ENCODE measurements at regions not wholly inside any gene's neighbourhood (a gene's known extent, or its start where the extent isn't known, plus 50 kb on each side); places are given as distances from the start of the nearest gene placed in this dataset.

DNA sequence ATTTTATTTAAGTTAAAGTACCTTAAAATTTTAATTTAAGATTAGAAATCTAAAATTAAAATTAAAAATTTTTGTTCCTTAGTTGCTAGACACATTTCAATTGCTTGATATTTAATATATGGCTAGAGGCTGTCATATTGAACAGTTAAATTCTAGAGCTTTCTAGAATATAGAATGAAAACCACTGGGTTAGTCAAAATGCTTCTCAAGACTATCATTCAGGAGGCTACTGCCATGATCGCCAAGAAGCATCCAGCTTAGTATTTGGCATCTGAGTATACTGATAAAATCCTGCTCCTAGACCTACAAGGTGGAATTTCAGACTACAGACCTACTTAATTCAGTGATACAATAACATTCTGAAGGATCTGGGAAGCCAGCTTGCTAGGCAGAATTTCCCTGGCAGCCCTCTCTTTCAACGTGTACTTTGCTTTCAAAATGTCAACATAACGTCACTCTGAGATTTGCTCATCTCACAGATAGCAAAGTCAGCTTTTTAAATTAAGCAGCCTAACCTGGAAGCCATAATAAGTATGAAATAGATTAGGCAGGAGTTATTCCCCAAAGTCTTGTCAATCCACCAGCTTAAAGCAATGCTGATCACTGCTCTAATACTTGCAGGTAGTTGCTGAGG, 525.8 kb downstream of the FSCB start:
- no peak for DNase-seq

DNA sequence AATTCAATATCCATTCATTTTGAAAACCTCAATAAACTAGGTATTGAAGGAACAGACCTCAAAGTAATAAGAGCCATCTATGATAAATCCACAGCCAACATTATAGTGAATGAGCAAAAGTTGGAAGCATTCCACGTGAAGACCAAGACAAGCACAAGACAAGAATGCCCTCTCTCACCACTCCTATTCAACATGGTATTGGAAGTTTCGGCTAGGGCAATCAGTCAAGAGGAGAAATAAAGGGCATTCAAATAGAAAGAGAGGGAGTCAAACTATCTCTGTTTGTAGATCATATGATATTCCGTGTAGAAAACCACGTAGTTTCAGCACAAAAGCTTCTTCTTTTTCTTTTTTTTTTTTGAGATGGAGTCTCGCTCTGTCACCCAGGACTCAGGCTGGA, 550.3 kb downstream of the FSCB start:
- no peak for DNase-seq

DNA sequence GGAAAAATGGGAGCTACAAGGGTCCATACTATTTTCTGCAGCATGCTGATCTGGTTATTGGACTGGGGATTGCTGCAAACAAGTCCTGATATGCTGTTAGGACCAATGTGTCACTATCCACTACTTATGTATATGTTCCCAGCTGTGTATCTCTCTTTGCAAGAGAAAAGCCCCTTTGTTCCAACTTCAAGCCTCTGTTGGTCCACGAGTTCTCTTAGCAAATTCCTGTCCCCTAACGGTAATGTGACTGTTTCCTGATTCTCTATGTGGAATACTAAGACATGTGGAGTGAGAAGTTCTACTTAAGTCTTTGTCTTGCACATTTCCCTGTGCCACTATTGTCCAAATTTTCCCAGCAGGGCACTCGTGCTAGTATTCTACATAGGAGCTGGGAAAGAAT, 557.7 kb downstream of the FSCB start:
- no peak for DNase-seq

DNA sequence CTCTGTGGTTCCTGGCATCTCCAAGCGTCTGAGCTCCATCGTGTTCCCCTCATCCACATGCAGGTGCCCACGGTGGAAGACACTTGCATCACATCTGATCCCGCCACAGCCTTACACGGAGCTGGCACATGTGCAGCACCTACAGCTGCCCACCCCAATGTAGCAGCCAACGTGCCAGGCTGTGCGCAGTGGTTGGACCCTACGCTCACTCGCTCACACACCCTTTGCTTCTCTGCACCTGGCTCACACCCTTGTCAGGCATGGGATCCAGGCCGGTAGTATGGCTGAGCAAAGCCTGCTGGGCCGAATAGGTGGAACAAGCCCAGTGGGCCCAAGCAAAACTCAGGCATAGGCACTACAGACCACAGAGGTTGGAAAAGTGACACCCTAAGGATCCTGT, 567.2 kb downstream of the FSCB start:
- DNase-seq: no peak

DNA sequence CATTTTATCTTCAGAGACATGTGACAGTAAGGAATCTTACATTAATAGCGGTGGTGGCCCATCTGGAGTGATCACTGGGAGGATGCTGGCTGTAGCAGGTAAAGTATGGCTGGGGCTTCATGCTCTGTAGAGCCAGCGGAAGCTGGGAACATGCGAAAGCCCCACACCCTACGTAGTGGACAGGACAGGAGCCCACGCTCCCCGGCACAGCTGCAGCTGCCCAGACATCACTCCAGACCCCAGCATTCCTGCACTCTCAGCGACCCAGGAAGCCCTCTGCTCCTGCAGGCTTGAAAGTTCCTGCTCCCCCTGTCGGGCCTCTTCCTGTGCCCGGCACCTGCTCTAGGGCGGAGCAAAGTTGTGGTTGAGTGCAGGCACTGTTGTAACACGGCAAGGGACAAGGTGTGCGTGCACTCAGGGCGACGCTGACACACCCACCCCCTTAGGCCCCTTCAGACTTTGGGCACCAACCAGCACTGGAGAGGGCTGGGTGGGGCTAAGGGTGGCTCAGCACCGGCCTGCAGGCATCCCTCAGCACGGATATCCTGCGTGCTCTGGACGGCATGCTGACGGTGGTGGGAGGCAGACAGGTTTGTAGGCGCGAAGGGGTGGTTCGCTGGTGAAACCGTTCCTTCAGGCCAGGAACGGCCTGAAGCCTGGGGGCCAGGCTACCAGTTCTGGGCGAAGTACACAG, 568.3 kb downstream of the FSCB start:
- DNase-seq: no peak

DNA sequence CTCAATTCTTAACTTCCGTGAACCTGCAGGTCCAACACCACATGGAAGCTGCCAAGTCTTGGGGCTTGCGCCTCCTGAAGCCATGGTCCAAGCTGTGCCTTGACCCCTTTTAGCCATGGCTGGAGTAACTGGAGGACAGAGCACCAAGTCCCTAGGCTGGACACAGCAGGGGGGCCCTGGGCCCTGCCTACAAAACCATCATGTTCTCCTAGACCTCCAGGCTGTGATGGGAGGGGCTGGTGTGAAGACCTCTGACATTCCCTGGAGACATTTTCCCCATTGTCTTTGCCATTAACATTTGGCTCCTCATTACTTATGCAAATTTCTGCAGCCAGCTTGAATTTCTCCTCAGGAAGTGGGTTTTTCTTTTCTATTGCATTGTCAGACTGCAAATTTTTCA, 570.1 kb downstream of the FSCB start:
- DNase-seq: no peak

DNA sequence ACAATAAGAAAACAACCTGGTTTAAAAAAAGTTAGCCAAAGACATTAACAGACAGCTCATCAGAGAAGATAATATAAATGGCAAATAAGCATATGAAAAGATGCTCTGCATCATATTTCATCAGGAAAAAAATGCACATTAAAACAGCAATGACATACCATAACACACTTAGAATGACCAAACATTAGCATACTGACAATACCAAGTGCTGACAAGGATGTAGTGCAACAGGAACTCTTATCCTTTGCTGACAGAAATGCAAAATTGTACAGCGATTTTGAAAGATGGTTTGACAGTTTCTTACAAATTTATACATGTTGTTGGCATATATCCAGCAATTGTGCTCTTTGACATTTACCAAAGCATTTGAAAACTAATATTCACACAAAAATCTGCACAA, 573.0 kb downstream of the FSCB start:
- DNase-seq: no peak

DNA sequence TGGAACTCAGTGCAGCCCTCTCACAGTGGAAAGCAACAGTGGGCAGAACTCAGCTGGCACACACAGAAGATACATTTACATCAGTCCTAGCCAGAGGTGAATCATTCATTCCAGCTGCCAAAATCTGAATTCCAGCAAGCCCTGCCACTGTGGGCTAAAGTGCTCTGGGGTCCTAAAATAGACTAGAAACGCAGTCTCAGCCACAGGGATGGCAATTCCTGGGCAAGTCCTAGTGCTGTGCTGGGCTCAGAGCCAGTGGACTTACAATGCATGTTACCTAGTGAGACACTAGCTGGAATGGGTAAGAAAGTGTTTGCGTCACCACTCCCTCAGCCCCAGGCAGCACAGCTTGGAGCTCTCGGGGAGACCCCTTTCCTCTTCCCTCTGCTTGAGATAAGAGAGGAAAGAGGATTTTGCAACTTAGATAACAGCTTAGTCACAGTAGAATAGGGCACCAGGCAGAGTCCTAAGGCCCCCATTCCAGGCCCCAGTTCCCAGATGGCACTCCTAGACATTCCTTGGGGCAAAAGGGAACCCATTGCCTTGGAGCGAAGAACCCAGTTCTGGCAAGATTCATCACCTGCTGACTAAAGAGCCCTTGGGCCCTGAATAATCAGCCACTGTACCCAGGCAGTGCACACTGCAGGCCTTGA, 592.9 kb downstream of the FSCB start:
- DNase-seq: no peak

DNA sequence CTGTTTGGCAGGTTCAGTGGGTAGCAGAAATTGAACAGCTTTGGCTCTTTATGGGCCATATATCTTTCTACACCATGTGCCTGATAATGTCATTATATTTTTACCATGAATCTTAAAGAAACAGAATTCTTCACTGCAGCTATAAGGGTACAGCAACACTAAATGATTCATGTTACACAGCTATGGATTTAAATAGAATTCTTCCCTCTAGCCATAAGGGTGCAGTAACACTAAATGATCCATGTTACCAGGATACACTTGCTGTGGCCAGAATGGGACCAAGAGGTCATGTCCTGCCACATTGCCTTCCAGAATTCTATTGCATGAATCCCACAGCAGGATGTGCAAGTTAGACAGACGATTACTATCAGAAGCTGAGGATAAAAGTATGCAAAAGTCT, 603.9 kb downstream of the FSCB start:
- no peak for DNase-seq

DNA sequence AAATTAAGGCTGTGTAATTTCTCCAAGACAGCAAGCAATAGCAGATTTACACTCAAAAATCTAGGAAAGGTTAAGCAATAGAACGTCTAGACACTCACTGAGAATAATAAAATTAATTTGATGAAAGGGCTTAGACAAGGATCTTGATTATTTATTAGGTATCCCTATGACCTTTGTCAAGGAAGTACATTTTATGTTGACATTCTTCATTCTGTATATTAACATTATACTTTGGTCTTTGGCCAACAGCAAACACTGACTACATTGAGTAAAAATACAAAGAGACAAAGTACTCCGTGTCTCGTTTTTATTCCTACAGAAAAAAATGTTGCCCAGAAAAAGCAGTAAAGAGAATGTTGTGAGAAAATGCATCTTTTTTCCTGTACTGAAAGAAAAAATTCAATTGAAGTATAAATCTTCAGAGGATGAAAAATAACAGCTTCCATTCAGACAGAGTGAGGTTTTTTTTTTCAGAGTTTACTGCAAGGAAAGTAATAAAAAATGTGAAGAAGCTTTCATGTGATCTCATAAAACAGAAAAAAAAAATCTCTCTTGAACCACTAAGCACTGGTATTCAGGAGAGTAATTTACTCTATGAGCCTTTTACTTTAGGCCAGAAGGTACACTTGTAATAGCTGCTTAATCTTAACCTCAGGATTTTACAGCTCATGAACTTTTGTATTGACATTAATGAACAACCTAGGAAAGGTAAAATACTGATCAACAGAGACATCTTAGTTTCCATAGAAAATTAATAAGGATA, 605.0 kb downstream of the FSCB start:
- no peak for DNase-seq

DNA sequence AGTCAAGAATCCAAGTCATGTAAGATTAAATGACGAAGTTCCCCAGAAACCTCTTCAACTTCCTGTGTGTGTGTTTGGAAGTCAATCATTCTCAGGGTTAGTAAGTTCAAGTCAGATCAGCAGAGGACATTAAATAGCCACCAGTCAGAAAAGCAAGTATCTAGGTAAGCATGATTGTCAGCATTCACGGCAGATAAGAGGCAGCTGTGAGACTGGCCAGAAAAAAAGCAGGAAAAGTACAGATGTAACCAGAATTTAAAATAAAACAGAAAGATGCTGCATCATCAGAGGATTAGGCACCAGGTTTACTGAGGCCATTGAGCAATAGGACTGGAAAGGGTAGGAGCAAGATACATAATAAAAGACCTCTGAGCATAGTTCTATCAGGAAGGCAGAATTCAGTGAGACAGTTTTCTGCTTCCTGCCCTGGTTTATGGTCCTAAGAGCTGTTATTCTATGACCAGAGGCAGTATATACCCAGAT, 606.9 kb downstream of the FSCB start:
- no peak for DNase-seq

DNA sequence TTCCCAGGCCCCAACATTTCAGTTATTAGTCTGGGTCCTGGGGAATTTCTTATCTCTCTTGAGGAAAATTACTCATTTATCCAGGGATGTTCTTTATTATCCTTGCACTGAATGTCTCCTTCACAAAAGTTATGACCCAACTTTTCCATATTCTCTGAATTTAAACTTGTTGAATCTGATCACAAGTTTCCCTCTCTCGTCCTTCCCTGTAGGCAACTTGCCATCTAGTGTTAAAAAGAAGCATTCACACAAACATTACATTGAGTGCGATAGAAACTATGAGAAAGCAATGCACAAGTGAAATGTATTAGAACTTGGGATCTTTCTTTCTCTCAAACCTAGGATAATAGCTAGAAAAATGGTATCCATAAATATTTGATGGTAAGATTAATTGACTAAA, 608.4 kb downstream of the FSCB start:
- no peak for DNase-seq

DNA sequence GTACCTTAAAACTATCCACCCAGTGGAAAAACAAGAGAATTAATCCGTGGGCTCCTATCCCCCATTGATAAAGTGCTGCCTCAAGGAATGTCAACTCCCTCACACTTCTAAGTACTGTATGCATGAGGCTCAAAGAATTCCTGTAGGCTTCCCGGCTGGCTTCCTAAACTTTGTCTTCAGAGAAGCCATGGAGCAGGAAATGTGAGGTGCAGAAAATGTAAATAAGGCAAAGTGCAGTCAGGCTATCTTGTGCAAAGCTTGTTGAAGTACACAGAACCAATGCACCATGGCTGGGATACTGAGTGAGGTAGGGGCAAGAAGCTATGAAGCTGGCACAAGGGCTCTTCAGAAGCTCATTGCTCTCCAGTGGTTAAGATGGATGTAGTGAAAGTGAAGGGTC, 611.0 kb downstream of the FSCB start:
- DNase-seq: no peak

DNA sequence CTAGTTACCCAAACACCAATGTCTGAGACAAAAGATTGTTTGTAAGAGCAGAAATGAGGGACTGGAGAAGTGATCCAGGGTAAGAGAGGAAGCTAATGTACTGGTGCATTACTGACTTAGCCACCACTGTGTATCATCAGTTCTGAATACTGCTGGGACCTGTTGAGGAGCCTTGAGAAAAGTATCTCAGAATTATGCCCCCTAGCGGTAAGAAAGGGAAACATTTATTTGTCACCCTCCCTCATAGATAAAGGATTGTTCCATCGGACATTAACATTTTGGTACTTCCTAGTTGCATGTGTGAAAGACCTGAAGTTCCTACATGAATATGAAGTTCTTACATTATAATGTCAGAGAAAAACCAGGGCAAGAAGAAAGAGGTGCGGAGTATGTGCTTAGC, 612.5 kb downstream of the FSCB start:
- DNase-seq: no peak

DNA sequence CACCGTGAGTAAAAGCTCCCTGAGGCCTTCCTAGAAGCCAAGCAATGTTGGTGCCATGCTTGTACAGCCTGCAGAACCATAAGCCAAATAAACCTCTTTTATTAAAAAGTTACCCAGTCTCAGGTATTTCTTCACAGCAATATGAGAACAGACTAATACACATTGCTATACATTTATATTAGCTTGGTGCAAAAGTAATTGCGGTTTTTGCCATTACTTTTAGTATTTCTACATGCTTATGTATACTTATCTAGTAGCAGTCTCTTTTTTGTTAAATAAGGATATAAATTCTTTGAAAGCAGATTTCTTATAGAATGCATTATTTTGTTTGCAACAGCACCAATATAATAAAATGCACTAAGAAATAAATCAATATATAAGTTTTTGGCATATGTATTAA, 619.6 kb downstream of the FSCB start:
- DNase-seq: no peak

DNA sequence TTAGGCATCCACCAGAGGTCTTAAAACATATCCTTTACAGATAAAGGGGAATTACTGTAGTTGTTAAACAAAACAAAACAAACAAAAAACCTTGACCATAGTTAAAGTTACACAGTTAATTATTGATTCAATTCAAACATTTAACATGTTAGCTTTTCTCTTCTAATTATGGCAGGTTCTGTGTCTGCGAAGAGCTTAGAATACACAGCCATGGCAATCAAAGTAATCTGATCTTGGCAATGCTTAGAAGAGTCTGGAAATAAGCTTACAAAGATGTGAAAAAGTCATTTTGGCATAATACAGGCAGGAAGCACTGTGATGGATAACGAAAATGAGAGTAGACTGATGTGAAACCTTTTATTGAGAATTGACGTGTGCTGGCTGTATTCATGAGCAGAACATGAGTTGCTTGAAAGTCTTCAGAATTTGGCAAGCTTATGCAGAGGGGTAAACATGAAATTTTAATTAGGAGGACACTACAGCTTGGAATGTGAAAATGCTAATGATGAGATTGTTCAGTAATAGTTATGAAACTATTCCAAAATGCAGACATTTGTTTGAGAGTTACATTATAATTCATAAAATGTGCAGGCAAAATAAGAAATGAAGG, 629.6 kb downstream of the FSCB start:
- no peak for DNase-seq

DNA sequence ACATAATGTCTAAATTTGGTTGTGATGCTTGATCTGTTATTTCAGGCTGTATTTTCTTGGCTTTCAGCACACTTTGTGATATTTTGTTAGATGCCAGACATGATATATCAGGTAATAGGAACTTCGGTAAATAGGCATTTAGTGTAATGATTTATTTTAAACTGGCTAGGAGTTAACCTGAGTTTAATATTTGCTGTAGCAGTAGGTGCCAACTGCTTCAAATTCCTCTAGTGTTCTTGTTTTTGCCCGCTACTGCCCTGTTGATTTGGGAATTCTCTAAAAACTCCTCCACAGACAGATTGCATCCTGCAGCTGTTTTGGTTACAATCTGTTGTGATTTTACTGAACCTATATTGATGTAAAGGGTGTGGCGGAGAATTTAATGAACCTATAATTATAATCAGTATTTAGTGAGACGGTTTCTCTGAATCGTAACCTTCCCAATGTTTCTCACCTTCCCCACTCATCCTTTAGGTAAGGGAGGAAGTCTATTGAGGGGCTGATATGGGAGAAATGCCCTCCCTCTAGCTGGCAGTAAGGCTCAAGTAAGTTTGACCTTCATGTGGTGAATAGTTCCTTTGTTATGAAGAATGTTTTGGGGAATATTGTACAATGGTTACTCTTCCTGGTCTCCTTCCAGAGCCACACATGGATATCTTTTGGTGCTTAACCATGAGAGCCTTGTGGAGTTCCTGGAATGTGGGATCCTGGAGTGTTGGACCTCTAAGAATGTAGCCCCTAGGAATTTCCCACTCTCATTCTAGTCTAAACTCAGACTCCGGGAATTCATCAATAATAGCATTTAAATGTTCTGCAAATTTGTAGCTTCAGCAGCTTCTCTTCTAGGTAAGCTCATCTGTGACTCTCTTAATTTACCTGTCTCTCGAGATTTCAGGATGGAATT, 634.1 kb downstream of the FSCB start:
- DNase-seq: no peak

DNA sequence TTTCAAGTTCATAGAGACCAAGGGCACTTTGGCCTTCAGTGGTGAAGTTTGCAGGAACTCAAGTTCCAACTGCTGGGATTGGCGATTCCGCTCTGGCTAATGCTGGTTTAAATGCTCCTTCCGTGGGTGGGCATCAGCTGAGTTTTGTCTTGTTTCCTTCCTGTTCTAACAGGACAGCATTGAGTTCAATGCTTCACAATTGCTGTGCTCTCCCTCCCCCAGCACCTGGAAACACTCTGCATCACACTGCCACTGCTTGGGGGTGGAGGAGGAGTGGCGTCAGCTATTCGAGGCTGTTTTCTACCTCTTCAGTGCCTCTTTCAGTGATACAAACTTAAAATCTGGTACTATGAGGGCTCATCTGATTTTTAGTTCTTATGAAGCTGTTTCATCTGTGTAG, 634.9 kb downstream of the FSCB start:
- no peak for DNase-seq

DNA sequence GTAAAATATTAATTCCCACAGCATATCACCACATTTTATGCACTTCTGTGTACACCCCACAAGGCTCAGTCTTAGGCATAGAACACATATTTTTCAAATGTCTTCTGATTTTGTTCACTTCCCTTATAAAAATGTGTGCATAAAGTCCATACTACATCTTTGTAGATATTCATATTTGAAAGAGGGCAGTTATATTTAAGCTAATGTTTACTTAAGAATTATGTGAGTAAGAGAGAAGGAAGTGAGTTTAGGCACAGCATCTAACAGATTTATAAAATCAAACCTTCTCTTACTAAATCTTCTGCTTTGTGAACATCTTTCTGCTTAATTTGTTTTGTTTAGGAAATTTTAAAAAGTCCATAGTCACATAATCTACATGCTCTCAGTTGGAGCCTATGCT, 648.1 kb downstream of the FSCB start:
- no peak for DNase-seq

DNA sequence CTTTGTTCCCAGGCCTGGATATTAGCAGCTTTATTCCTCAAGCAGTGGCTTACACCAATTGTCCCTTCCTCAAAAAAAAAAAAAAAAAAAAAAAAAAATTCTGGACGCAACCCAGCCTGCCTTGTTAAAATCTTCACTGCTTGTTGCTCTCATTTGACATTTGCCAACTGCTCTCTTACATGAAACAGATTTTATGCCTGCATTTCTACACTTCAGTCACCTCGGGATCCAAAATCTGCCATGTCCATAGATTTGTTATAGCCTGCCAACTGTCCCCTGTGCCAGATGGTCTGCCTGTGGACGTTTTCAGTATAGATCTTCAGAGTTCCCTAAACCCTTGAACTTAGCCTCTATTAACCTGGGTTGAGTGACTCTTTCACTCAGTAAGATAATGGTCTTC, 651.5 kb downstream of the FSCB start:
- DNase-seq: no peak

DNA sequence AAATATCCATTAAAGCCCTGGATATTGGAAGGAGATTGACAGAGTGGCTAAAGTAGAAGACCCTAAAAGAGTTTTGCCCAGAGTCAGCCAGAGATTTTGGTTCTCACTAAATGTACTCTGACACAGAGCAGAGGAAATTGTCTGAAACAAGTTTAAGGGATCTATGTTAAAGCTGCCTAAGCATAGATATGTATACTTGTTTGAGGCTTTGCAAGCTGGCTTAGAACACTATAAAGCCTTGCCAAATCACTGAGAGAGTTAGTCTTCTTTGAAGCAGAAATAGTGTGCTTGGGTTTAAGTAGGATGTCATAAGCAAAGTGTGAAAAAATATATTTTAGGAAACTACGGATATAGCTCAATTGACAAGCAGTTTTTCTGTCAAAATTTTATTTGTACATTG, 653.5 kb downstream of the FSCB start:
- no peak for DNase-seq

DNA sequence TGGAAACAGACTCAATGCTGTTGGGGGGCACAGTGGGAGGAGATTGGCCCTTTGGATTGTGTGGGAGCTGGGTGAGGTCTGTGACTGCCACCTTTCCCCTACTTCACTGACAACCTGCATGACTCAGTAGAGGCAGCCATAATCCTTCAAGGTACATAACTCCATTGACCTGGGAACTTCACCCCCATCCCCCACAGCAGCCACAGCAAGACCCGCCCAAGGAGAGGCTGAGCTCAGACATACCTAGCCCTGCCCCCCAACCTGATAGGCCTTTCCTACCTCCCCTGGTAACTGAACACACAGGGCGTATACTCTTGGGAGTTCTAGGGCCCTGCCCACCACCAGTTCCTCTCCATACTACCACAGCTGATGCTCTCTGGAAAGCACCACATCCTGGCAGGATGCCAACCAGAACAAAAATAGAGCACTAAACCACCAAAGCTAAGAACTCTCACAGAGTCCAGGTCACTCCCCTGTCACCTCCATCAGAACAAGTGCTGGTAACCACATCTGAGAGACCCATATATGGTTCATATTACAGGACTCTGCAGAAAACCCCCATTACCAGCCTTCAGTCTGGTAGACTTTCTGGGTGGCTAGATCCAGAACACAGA, 703.9 kb downstream of the FSCB start:
- DNase-seq: no peak
